PFSK-1 (cell line): ENCODE measurements at regions not wholly inside any gene's neighbourhood (a gene's known extent, or its start where the extent isn't known, plus 50 kb on each side); places are given as distances from the start of the nearest gene placed in this dataset.

Source experiments
- POLR2AphosphoS5 ChIP-seq: IDR thresholded peaks from 2 replicates; pipeline ENCODE4 v1.6.1; 2012; ENCODE audit warnings: low read depth, mild to moderate bottlenecking, control low read depth, low read length, moderate library complexity
- SIN3A ChIP-seq: IDR thresholded peaks from 2 replicates; pipeline ENCODE4 v1.6.1; 2012; ENCODE audit warnings: mild to moderate bottlenecking, low read length, moderate library complexity, borderline replicate concordance; ENCODE audit not compliant: insufficient read depth
- TF ChIP-seq, protein P1 (sequence below), 2 experiments: IDR thresholded peaks; 2 replicates each; pipeline versions ENCODE4 v1.6.1 to v1.8.0; 2011 to 2012; ENCODE audit warnings: low read depth in 2 of 2, low read length in 2 of 2, control low read depth in 1 of 2, inconsistent platforms in 1 of 2, mild to moderate bottlenecking in 1 of 2, moderate library complexity in 1 of 2; ENCODE audit not compliant: insufficient read depth in 1 of 2

DNA sequence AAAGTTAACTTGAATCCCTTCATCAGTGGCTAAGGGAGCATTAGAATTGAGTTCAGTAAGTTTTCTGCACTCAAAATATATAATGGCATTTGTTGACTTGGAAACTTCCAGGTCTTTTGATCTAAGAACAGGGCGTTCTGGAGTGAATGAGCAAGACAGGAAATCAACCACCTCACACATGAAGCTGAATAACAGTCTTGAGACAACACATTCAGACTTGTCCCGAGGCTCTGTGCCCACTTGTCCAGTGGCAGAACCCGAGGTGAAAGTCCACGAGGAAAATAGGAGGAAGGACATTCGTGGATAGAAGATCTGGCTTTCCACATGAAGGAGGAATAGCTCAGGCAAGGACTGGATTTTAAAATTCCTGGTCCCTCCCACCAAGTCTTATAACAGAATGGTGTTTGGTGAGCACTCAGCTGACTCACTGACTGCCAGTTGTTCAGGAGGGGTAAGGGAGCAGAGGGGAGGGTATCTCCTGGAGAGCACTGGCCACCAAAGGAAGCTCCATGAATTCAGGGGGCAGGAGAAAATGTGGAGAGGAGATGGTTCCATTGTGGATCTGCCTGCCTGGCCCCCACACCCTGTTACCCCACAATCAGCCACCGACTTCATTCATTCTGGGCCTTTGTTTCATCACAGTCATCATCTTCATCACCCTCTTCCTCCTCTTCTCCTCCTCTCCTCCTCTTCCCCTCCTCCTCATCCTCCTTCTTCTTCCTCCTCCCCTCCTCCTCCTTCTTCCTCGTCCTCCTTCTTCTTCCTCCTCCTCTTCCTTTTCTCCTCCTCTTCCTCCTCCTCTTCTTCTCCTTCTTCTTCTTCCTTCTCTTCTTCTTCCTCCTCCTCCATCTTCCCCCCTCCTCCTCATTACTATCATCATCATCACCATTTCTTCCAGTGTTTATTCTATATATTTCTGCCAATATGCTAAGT lies 620.1 kb downstream of the MED13L start:
- TF ChIP-seq, protein P1, sequence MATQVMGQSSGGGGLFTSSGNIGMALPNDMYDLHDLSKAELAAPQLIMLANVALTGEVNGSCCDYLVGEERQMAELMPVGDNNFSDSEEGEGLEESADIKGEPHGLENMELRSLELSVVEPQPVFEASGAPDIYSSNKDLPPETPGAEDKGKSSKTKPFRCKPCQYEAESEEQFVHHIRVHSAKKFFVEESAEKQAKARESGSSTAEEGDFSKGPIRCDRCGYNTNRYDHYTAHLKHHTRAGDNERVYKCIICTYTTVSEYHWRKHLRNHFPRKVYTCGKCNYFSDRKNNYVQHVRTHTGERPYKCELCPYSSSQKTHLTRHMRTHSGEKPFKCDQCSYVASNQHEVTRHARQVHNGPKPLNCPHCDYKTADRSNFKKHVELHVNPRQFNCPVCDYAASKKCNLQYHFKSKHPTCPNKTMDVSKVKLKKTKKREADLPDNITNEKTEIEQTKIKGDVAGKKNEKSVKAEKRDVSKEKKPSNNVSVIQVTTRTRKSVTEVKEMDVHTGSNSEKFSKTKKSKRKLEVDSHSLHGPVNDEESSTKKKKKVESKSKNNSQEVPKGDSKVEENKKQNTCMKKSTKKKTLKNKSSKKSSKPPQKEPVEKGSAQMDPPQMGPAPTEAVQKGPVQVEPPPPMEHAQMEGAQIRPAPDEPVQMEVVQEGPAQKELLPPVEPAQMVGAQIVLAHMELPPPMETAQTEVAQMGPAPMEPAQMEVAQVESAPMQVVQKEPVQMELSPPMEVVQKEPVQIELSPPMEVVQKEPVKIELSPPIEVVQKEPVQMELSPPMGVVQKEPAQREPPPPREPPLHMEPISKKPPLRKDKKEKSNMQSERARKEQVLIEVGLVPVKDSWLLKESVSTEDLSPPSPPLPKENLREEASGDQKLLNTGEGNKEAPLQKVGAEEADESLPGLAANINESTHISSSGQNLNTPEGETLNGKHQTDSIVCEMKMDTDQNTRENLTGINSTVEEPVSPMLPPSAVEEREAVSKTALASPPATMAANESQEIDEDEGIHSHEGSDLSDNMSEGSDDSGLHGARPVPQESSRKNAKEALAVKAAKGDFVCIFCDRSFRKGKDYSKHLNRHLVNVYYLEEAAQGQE (IDR thresholded peaks at IDR 0.05; ENCODE audit: insufficient read depth in 1 of 2, low read depth in 2 of 2, low read length in 2 of 2) = no peak
- TF ChIP-seq POLR2AphosphoS5 = no peak
- TF ChIP-seq SIN3A = no peak
